GM12874 (cell line): ENCODE measurements at regions not wholly inside any gene's neighbourhood (a gene's known extent, or its start where the extent isn't known, plus 50 kb on each side); places are given as distances from the start of the nearest gene placed in this dataset.

Source experiments
- TF ChIP-seq, protein P1 (sequence below): IDR thresholded peaks from 2 replicates; pipeline ENCODE4 v1.5.1; 2011; ENCODE audit warnings: low read depth, mild to moderate bottlenecking, control low read depth, low read length, moderate library complexity; ENCODE audit not compliant: insufficient read depth

DNA sequence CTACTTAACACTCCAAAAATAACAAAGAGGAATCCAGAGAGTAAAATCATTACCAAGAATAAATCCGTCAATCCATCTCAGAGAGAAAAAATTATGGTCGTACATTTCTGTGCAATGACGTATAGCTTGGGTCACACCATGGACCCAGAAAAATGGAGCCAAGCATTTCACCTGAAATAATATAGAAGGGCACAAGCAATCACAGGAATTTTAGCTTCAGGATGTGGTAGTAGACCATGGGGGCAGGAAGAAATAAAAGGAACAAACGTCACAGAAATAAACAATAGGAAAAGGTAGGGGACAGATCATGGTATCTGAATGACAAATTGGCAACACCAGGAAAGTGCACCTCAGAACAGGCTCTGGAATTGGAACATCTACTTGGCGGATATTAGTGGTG, 231.0 kb downstream of the PLK2 start:
- TF ChIP-seq, protein P1, sequence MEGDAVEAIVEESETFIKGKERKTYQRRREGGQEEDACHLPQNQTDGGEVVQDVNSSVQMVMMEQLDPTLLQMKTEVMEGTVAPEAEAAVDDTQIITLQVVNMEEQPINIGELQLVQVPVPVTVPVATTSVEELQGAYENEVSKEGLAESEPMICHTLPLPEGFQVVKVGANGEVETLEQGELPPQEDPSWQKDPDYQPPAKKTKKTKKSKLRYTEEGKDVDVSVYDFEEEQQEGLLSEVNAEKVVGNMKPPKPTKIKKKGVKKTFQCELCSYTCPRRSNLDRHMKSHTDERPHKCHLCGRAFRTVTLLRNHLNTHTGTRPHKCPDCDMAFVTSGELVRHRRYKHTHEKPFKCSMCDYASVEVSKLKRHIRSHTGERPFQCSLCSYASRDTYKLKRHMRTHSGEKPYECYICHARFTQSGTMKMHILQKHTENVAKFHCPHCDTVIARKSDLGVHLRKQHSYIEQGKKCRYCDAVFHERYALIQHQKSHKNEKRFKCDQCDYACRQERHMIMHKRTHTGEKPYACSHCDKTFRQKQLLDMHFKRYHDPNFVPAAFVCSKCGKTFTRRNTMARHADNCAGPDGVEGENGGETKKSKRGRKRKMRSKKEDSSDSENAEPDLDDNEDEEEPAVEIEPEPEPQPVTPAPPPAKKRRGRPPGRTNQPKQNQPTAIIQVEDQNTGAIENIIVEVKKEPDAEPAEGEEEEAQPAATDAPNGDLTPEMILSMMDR: no peak

DNA sequence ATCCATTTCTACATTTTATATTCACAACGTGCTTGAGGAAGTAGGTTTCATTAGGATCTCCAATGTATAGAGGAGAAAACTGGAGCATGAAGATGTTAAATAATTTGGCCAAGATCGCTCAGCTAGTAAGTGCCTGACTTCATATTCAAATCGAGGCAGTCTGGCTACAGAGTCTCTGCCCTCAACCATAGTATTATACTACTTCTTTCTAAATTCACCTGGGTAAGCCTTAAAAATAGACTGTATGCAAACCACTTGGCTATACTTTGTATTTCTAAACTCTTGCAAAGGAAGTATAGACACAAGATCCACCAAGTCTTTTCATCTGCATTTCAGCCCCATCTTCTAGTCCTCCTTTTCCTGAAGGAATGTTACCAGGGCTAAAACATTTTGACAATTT, 232.0 kb downstream of the PLK2 start:
- TF ChIP-seq, protein P1: no peak

DNA sequence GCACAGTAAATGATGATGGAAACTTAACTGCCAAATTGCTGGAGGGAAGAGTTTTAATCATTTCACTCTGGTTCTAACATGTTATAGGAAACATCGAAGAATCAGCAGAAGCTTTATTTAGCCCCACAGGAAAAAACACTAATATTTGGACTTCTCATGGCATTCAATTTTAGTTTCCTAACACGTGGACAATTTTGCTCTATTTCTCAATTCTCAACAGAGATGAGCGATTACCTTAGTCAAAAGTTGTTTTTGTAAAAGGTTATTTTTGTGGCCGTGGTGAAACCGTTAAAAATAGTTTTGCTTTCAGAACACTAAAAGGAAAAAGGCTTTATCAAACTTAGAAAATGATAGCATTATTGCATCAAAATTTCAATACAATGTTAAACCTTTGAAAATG, 235.2 kb downstream of the PLK2 start:
- TF ChIP-seq, protein P1: no peak

DNA sequence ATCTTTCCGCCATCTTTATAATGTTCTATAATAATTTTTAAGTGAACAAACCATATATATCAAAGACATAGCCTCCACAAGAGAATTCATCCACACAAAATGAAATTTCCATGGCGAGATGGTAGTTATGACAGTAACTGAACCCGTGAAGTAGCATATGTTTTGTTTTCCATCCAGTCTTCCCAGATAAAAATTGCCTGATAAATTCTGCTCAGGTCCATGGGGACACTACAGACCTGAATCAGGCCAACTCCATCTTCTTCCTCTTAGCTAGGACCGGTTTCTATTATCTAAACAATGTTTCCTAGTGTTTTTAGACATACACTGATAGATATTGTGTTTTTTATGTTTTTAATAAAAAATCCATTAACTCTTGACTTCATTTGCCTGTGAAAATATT, 235.7 kb downstream of the PLK2 start:
- TF ChIP-seq, protein P1: no peak

DNA sequence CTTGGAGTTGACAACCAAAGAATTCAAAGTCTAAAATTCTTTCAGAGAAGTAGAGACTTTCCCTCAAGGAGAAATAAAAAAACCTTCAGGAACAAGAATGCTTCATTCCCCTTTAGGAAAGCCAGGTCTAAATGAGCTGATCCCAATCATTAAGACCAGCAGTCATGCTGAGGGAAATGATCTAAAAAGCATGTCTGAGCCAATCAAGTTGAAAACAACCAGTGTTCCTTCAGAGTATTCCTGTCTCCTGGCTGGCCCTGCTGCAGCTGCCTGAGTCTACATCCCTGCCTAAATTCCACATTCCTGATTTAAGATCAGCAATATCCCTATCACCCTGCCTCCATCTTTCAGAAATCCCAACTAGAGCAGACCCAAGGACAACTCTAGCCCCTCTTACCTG, 244.5 kb downstream of the PLK2 start:
- TF ChIP-seq, protein P1: no peak

DNA sequence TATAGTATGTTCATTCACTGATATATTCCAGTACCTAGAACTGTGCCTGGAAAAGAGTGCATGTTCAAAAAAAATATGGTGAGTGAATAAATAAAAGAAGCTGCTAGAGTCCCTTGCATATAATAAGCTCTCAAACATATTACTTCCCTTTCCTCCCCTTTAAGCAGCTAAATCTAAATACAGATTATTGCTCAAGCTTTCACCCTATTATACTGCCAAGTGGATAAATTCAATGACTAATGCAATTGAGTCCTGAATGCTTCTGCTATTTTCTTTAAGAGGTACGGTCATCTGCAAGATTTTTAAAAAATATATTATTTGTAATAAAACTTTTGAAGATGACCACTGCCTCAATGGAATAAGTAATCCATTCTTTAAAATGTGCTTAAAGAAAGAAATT, 248.4 kb downstream of the PLK2 start:
- TF ChIP-seq, protein P1: no peak

DNA sequence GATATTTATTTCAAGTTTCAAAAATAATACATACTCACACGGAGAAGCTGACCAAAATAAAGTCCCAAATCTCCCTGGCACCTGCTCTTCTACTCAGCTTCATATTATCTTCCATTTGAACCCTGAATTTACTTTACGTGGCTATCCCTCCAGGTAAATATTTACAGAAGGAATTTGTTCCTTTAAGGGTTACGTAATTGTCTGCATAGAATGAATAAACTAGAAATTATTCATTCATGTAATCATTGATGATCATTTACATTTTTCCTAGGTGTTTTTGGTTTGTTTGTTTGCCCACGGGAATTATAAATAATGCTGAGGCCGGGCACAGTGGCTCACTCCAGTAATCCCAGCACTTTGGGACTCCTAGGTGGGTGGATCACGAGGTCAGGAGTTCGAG, 251.2 kb downstream of the PLK2 start:
- TF ChIP-seq, protein P1: no peak

DNA sequence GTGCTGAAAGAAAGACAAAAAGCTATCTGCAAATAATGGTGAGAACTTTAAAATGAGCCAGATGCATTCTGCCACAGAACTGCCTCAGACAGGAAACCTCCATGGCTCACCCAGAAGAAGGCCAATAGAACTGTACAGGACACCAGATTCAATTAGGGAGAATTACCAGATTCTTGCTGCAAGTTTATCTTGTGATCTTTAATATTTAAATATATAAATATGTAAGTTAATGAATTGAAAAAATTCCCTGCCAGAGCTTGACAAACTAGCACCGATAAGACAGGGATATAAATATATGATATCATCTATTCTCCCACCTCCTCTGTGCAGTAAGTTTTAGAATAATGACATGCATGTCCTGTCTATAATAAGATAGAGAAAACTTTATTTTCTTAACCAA, 252.8 kb downstream of the PLK2 start:
- TF ChIP-seq, protein P1: no peak
